ENCODE measurements at regions not wholly inside any gene's neighbourhood (a gene's known extent, or its start where the extent isn't known, plus 50 kb on each side); places are given as distances from the start of the nearest gene placed in this dataset.

- TF ChIP-seq ZNF263 (CRISPR knock-in tag; IDR thresholded peaks at IDR 0.05; ENCODE audit: low read depth), result no peak
- TF ChIP-seq, protein P1, sequence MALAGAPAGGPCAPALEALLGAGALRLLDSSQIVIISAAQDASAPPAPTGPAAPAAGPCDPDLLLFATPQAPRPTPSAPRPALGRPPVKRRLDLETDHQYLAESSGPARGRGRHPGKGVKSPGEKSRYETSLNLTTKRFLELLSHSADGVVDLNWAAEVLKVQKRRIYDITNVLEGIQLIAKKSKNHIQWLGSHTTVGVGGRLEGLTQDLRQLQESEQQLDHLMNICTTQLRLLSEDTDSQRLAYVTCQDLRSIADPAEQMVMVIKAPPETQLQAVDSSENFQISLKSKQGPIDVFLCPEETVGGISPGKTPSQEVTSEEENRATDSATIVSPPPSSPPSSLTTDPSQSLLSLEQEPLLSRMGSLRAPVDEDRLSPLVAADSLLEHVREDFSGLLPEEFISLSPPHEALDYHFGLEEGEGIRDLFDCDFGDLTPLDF (CRISPR knock-in tag; IDR thresholded peaks at IDR 0.05), result no peak
These were observed 81.6 kb downstream of the OLIG3 start (continued) for GRCh38 chr6:137412562-137412961.

DNA sequence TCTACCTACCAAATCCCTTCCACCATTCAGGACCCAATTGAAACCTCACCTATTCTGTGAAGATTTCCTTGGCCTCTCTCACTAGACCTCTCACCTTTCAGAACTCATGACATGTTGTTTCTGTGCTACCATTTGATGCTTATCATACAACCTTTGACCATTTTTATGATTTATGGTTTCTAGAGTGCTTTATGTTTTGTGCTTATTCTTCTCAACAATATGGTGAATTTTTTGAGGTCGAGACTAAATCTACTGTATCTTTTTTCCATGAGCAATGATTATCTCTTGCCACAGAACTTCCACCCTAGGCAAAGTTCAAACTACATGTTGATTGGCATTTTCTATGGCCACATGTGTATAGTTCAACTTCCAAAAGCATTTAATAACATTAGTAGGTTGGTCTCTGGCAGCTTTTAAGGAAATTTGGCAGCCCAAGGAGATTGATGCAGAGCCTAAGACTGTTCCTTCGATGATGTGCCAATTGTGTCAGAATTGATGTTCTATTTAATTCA, 84.9 kb downstream of the OLIG3 start:
- H3K36me3 Mint-ChIP-seq, result no peaks in the 10 kb centered on the region
- ATAC-seq (no peak), DNase-seq (ENCODE audit: low spot score) (no peak)
- H3K4me3 Mint-ChIP-seq, result no peak overlapping the region
- no peaks in the 10 kb centered on the region; the same call in none of the 2 replicates for H3K27me3 Mint-ChIP-seq (ENCODE audit: low read depth)
- ChIA-PET POLR2A (no interaction called here), CTCF (no interaction called here)
- peaks cover 18% of the 10 kb centered on the region for H3K9me3 Mint-ChIP-seq
- no peak overlapping the region for H3K27ac Mint-ChIP-seq
- TF ChIP-seq NR1H2 (CRISPR knock-in tag; IDR thresholded peaks at IDR 0.05), result no peak
- no peak for TF ChIP-seq NR3C1 (CRISPR knock-in tag; conservative IDR thresholded peaks at IDR 0.05; ENCODE audit: low read depth)
- TF ChIP-seq, protein P2, sequence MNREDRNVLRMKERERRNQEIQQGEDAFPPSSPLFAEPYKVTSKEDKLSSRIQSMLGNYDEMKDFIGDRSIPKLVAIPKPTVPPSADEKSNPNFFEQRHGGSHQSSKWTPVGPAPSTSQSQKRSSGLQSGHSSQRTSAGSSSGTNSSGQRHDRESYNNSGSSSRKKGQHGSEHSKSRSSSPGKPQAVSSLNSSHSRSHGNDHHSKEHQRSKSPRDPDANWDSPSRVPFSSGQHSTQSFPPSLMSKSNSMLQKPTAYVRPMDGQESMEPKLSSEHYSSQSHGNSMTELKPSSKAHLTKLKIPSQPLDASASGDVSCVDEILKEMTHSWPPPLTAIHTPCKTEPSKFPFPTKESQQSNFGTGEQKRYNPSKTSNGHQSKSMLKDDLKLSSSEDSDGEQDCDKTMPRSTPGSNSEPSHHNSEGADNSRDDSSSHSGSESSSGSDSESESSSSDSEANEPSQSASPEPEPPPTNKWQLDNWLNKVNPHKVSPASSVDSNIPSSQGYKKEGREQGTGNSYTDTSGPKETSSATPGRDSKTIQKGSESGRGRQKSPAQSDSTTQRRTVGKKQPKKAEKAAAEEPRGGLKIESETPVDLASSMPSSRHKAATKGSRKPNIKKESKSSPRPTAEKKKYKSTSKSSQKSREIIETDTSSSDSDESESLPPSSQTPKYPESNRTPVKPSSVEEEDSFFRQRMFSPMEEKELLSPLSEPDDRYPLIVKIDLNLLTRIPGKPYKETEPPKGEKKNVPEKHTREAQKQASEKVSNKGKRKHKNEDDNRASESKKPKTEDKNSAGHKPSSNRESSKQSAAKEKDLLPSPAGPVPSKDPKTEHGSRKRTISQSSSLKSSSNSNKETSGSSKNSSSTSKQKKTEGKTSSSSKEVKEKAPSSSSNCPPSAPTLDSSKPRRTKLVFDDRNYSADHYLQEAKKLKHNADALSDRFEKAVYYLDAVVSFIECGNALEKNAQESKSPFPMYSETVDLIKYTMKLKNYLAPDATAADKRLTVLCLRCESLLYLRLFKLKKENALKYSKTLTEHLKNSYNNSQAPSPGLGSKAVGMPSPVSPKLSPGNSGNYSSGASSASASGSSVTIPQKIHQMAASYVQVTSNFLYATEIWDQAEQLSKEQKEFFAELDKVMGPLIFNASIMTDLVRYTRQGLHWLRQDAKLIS (CRISPR knock-in tag; IDR thresholded peaks at IDR 0.05; ENCODE audit: borderline replicate concordance), result no peak
- no peak for TF ChIP-seq ZMAT4 (CRISPR knock-in tag; IDR thresholded peaks at IDR 0.05)
- no peak for TF ChIP-seq ZNF396 (CRISPR knock-in tag; IDR thresholded peaks at IDR 0.05; ENCODE audit: borderline replicate concordance)
- TF ChIP-seq ZNF425 (CRISPR knock-in tag; conservative IDR thresholded peaks at IDR 0.05), result no peak
- H3K4me1 Mint-ChIP-seq, result peaks cover 13% of the 10 kb centered on the region

DNA sequence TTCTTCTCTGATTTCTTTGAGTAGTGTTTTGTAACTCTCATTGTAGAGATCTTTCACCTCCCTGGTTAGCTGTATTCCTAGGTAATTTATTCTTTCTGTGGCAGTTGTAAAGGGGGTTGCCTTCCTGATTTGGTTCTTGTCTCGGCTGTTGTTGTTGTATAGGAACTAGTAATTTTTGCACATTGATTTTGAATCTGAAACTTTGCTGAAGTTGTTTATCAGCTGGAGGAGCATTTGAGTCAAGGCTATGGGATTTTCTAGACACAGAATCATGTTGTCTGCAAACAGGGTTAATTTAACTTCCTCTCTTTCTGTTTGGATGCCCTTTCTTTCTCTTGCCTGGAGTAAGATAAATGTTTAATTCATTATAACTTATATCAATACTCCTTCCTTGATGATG, 86.4 kb downstream of the OLIG3 start:
- no peaks in the 10 kb centered on the region; the same call in 1 of the 2 replicates for H3K27me3 Mint-ChIP-seq (ENCODE audit: low read depth)
- peaks cover 2% of the 10 kb centered on the region; the same call in 1 of the 2 replicates for H3K4me1 Mint-ChIP-seq
- no peaks in the 10 kb centered on the region for H3K36me3 Mint-ChIP-seq
- peaks cover 18% of the 10 kb centered on the region for H3K9me3 Mint-ChIP-seq
- CTCF ChIA-PET, result no interaction called here
- POLR2A ChIA-PET, result no interaction called here
- ATAC-seq, result no peak
- no peak overlapping the region for H3K4me3 Mint-ChIP-seq
- H3K27ac Mint-ChIP-seq, result no peak overlapping the region
- no peak for DNase-seq (ENCODE audit: low spot score)
- TF ChIP-seq, protein P3, sequence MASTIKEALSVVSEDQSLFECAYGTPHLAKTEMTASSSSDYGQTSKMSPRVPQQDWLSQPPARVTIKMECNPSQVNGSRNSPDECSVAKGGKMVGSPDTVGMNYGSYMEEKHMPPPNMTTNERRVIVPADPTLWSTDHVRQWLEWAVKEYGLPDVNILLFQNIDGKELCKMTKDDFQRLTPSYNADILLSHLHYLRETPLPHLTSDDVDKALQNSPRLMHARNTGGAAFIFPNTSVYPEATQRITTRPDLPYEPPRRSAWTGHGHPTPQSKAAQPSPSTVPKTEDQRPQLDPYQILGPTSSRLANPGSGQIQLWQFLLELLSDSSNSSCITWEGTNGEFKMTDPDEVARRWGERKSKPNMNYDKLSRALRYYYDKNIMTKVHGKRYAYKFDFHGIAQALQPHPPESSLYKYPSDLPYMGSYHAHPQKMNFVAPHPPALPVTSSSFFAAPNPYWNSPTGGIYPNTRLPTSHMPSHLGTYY (CRISPR knock-in tag; IDR thresholded peaks at IDR 0.05), result no peak
- TF ChIP-seq, protein P4, sequence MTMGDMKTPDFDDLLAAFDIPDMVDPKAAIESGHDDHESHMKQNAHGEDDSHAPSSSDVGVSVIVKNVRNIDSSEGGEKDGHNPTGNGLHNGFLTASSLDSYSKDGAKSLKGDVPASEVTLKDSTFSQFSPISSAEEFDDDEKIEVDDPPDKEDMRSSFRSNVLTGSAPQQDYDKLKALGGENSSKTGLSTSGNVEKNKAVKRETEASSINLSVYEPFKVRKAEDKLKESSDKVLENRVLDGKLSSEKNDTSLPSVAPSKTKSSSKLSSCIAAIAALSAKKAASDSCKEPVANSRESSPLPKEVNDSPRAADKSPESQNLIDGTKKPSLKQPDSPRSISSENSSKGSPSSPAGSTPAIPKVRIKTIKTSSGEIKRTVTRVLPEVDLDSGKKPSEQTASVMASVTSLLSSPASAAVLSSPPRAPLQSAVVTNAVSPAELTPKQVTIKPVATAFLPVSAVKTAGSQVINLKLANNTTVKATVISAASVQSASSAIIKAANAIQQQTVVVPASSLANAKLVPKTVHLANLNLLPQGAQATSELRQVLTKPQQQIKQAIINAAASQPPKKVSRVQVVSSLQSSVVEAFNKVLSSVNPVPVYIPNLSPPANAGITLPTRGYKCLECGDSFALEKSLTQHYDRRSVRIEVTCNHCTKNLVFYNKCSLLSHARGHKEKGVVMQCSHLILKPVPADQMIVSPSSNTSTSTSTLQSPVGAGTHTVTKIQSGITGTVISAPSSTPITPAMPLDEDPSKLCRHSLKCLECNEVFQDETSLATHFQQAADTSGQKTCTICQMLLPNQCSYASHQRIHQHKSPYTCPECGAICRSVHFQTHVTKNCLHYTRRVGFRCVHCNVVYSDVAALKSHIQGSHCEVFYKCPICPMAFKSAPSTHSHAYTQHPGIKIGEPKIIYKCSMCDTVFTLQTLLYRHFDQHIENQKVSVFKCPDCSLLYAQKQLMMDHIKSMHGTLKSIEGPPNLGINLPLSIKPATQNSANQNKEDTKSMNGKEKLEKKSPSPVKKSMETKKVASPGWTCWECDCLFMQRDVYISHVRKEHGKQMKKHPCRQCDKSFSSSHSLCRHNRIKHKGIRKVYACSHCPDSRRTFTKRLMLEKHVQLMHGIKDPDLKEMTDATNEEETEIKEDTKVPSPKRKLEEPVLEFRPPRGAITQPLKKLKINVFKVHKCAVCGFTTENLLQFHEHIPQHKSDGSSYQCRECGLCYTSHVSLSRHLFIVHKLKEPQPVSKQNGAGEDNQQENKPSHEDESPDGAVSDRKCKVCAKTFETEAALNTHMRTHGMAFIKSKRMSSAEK (CRISPR knock-in tag; IDR thresholded peaks at IDR 0.05; ENCODE audit: borderline replicate concordance), result no peak
- TF ChIP-seq CTCF (IDR thresholded peaks at IDR 0.05) (no peak), NR1H2 (CRISPR knock-in tag; IDR thresholded peaks at IDR 0.05) (no peak), TEAD1 (CRISPR knock-in tag; IDR thresholded peaks at IDR 0.05) (no peak), ZNF423 (CRISPR knock-in tag; IDR thresholded peaks at IDR 0.05) (no peak), FOXP4 (CRISPR knock-in tag; IDR thresholded peaks at IDR 0.05) (no peak), NFYB (CRISPR knock-in tag; conservative IDR thresholded peaks at IDR 0.05; ENCODE audit: low read depth) (no peak)
